DMS53 treated with DMSO at 0.1 percent for 48 hours (cell line): ENCODE measurements at regions not wholly inside any gene's neighbourhood (a gene's known extent, or its start where the extent isn't known, plus 50 kb on each side); places are given as distances from the start of the nearest gene placed in this dataset.

ENCODE experiments used
- DNase-seq: peaks from one replicate; lab custom pipeline; 2025; ENCODE audit not compliant: unreplicated experiment; lab: John Stamatoyannopoulos, UW

DNA sequence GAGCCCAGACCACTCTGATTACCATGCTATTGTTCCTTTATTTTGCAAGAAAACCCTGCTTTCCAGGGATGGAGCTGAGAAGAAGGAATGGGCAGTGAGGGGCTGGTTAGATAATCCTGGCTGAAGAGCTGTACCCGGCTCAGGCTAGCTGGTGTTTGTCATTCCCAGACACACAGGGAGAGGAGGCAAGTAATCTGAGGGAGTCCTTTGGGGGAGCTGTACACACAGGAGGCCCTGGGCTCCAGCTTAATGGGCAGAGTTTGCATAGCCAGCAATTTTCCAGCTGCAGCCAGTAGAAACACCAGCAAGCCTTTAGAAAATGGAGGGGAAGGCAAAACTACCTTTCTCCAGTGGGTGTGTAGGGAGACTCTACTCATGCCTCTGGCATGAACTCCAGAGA lies 259.3 kb downstream of the SOX11 start:
- DNase-seq: no peak

DNA sequence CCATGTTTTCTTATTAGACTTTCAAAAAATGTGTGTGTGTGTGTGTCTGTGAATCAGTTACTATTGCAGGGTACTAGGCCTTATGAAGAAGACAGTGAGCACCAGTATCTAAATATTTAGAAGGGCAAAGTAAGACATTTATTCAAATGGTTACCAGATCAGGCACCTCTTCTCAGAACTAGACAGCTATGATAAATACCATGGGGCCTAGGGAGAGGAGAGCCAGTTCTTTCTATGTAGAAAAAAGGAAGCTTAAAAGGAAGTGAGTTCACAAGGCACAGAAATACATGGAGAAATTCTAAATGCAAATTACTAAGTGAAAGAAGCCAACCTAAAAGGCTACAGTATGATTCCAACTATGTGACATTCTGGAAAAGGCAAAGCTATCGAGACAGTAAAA lies 261.3 kb downstream of the SOX11 start:
- no peak for DNase-seq

DNA sequence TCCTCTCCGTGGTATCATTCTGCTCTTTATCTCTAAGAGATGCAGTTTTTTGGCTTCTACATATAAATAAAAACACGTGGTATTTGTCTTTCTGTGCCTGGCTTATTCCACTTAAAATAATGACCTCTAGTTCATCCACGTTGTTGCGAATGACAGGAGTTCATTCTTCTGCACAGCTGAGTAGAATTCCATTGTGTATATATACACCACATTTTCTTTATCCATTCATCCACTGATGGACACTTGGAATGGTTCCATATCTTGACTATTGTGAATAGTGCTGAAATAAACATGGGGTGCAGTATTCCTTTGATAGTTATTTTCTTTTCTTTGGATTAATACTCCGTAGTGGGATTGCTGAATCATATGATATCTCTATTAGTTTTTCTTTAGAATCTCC lies 262.3 kb downstream of the SOX11 start:
- DNase-seq: no peak

DNA sequence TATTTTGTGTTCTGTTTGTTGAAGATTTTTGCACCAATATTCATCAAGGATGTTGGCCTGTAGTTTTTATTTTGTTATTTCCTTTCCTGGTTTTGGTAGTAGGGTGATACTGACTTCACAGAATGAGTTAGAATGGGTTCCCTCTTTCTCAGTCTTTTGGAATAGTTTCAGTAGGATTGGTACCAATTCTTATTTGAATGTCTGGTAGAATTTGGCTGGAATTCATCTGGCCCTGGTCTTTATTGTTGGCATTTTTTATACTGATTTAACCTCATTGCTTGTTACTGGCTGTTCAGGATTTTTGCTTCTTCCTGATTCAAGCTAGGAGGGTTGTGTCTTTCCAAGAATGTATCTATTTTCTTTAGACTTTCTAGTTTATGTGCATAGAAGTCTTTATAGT lies 263.7 kb downstream of the SOX11 start:
- no peak for DNase-seq

DNA sequence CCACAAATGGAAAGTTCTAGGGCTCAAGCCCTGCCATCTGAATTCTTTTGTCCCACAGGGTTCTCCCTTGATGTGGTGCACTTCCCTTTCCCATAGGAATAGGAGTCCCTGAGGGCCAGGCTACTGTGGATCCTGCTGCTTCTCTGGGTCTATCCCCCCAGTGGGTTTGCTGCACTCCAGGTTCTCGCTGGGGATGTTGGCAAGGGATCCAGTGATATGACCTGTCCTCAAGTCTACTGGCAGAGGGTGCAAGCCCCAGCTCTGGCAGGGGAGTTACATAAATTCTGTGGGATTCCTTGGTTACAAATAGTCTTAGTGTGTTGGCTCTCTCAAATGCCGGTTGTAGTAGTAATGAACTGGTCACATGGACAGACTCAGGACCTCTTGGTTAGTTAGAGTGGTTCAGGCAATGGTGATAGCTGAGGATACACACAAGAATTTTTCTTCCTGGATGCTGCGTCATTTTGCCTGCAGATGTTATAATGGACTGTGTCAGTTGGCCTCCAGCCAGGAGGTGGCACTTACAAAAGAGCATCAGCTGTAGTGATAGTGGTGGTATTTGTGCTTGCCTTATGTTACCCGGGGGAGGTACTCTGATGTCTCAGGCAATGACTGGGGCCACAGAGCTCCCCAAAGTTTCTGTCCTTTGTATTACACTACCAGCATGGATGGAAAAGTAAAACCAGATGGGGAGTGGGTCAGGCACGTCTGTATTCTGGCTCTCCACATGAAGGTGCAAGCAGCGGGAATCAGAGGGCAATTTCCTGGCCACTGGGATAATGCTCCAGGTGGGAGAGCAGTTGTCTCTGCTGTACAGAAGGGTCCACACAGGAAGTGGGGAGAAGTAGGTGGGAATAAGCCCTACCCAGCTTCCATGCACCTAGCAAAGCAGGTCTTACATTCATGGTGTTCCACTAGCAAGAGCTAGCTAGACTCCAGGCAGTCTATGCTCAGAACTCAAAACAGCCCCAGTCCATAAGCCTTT lies 267.9 kb downstream of the SOX11 start:
- peak; percentile 52 for DNase-seq

DNA sequence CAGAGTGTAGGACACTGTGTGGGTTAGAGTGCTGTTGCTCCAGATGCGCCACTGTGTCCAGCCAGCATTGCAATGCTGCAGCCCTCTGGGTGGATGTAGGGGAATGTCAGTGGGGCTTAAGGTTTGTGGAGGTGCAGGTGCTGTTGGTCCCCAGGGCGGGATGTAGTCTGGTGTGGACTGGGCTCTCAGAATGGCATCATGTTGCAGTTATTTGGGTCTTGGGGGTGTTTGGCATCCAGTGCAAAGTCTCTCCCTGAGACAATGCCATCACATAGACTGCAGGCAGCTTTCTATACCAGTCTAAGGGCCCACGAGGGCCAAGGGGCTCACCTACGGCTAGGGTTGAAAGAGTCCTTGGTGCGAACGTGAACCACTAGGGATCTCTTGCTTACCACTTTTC lies 275.3 kb downstream of the SOX11 start:
- DNase-seq: no peak

DNA sequence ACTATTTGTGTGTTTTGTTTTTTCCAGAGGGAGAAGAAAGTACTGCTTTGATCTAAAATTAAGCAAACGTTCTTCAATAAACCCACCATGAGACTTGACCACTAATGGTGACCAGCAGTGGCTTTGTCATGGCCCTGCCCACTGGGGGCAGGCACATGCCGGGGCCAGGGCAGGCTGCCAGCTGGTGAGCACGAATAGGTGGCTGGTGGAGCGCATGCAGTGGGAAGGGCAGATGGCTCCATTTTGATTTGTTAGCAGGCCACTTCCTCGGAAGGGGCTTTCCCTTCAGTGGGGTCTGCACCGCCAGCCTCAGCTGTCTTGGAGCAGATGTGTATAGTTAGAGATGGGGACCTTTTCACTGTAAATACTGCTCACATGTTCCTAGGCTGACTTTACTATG lies 277.1 kb downstream of the SOX11 start:
- no peak for DNase-seq

DNA sequence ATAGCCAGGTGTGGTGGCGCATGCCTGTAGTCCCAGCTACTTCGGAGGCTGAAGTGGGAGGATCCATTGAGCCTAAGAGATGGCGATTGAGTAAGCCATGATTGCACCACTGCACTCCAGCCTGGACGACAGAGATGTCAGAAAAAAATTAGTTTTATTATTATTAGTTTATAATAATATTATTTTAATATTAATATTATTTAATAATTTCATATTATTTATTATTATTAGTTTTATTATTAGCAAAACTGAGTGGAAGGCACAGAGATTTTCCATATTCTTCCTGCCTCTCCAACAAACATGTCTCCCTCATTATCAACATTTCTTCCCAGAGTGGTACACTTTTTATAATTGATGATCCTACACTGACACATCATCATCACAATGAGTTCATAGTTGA lies 278.2 kb downstream of the SOX11 start:
- DNase-seq: no peak

DNA sequence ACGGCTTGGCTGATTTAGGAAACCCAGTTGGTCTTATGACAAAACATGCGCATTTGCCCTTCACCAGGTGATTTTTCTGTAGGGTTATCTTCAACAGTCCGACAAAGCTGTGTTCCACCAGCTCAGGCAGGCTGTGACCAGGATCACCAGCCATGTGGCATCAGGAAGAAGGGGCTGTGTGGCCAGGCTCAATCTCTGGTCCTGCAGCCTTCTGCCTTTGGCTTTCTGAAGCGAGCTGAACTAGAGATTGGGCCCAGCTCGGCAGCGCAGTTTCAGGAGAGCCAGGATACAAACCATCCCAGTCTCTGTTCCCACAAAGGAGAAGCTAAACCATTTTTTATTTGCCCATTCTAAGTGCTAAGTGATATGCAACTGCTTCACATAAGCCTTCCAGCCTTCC lies 282.3 kb downstream of the SOX11 start:
- DNase-seq: no peak

DNA sequence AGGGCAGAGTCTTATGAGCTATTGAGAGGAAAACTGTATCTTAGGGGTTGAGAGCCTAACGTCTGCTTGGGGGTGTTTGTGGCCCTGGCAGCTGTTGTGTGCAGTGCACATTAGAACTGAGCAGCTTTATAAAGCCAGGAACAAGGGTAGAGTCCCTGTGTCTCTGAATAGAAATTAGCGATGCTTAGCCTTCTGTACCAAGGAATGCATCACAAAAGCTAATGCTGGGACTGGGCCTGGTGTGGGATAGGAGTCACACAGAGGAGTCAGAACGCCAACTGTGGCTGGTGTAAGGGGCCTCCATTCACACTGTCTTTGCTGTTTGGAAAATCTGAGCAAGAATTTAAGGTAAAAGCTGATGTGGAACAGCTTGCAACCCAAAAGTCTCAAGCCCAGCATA lies 283.2 kb downstream of the SOX11 start:
- DNase-seq: no peak

DNA sequence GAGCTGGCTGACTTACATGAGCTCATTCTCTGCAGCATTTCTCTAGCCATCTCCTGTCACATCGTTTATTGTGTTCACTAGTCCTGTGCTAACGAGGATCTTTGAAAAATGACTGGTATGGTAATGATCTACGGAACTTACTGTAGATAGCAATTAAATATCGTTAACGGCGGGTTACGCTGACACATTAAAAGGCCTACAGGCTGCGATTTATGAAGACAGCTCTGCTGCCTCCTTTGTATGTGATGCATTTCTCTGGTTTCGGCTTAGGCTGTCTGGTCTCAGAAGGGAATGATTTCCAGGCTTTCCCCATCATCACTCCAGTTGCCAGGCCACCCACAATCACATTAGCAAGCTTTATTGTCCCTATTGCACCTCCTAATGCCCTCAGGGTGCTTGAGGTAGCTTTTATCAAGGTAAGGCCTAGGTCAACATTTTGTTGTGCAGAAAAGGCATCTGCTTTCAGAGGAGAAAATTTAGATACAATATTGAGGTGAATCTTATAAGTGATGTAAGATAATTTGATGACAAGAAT lies 284.4 kb downstream of the SOX11 start:
- no peak for DNase-seq

DNA sequence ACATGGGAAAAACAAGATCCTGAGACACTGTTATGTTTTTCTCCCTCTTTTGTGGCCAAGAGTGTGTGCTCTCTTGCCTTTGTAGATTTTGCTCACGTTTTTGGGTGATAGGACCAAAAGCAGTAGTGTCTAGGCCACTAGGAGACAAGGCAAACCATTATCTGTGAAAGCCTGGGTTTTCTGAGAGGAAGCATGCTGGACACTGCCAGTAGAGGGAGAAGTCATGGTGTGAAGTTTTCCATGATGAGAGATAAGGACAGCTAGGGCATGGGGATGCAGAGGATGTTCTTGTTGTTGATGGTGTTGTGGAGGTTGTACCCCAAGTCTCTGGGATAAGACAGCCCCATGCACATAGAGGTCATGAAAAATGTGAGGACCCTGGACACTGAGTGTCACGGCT lies 285.3 kb downstream of the SOX11 start:
- no peak for DNase-seq

DNA sequence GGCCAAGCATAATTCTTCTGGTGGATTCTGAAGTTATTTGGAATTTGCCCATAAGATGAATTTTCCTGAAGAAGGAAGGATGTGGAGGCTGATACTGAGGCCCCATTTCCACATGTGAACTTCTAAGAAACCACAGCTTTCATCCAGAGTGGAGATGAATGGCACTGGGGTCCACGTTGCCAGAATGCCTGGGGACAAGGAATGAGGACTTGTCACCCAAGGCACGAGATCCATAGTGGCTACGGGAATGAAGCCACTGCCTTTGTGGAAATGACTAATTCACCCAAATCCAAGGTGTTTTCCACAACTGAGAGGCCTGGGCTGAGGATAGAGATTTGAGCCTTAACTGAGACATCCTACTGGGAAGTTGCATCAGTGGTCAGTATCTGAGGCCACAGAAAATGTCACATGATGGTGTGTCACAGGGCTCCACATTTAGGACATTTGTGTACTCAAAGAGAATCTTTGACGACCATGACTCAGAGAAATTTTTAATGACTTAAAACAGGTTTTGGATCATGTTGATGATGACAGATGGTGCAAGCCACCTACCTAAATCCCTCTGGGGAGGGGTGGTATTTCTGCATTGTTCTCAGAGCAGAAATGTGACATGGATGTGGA lies 286.1 kb downstream of the SOX11 start:
- DNase-seq: no peak

DNA sequence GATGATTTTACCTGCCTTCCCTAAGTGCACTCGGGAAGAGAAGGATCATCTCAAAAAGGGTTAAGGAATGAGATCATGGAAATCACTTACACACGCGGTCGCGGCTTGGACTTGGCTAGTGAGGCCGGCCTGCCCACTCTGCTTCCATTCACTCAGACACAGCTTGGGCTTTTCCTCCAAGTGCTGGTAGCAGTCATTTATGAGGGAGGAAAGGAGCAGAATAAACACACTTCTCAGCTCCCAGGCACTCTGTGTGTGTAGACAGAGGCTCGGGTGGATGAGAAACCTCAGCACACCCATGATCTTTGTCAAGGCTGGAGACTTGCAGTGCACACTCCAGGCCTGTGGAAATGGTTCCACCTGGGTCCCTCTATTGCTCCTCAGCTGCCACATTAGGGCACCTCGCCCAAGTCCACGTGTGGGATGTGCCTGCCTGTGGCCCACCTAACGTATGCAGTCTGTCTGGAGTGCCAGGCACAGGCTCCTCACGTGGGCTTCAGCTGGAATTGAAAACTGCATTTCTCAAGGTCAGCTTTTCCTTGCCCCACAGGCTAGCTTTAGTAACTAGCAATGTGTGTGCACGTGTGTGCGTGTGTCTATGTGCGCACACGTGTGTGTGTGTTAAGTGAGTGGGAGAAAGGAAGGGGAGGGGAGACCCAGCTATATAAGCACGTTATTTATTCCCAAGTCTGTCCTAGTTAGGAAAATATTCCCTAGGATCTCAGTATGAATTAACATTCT lies 288.4 kb downstream of the SOX11 start:
- no peak for DNase-seq

DNA sequence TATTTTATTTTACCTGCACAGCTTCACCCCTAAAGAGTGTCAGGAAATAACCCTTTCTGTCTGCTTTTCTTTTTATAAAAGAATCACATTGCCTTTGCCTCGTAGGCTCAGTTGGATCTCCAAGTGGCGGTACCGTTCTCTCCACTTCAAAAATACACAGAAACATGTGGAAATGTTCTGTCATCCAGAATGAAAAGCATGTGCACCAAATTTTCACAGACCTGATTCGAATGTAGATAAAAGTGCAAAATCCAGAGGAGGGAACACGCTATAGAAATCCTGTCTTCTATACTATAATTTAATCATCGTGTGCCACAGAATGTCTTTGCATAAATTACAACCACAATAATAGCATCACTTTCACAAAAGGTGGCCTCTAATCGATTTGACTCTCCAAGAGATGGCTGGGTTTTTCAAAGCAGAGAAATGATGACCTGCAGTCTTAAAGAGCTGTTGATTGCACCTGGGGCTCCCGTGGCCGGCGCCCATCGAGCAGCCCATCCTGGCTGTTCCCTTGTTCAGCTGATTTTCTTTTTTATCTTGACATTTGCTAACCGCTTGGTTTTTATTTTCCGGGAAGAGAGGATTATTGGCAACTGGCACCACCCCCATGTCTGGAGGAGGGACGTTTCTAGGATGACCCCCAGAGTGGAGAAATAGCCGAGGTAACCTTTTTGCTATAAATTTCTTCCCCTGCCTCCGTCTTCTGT lies 290.2 kb downstream of the SOX11 start:
- DNase-seq: no peak

DNA sequence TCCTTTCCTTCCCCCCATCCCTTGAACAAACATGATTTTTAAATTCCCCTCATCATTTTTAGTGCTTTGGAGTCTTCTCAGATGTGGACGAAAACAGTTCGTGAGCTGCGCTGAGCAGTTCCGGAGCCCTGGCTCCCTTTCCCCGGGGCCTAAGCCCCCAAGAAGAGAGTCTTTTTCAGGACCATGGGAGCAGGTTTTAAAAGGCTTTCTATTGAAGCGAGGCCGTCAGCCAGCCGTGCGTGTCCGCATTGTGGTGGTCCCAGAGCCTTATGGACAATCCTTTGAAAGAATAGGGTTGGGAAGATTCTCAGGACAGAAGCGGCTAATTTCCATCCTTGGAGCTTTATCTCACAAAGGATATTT lies 290.7 kb downstream of the SOX11 start:
- DNase-seq: no peak

DNA sequence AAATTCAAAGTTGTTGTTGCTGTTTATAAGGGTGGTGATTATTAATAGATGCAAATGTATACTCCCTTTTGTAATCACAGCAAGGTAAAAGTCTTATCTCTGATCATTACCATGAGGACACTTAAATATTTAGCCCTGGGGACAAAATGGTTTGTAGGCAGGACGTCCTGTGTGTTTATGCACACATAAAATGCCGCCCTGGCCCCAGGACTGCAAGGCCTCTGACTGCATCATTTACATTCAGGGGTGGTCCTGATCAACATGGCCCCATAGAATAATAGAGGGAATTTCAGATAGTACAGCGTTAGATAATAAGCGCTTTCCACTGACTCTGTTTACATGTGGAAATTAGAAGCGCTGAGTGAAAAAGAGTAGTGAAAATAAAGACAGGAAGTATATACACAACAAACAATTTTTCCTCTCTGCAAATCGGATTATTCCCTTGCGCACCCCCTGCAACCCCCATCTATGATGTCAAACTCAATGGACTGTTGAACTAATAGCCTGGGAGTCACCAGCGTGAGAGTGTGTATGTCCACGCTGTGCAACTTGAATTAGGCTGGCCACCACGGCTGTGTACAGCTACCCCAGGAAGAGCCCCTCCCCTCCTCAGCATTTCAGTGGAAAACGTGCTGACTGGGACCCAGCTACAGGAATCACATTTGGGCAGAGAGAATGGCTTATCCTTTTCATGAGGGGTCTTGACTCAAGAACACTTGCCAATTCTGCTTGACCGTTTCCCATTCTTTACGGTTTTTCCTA lies 291.5 kb downstream of the SOX11 start:
- DNase-seq: no peak

DNA sequence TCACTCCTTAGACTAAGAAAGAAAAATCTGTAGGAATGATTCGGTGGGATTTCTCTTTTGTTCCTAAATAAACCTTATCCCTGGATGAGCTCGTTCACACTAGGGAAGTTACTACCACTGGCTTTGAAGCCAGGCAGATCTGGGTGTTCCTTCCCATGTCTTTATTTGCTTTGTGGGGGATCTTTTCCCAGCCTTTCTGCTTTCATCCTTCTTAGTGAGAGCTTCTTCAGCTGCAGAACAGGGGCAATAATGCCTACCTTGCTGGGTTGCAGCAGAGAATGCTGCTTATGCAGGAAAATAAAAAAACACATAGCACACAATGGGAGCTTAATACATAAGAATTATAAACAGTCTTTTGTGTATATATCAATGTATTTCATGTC lies 292.1 kb downstream of the SOX11 start:
- DNase-seq: no peak

DNA sequence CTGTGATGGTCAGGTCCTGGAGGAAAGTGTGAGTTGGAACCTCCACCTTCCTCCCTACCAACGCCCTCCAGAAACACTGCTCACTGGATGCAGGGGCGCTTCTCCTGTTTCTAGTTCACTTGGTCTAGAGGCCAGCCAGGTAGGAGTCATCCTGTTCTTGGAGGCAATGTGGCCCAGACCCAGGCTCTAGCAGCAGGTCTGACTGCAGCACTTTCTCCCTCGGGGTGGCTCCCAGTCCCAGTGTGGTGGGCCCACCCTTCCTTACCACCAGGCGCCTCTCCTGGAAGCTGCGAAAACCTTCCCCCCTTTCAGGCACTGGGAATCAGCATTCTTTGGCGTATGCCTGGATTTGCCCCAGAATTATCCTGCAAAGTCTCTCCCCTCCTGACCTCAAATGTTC lies 292.8 kb downstream of the SOX11 start:
- no peak for DNase-seq
